GM19397 (cell line): ENCODE measurements at regions not wholly inside any gene's neighbourhood (a gene's known extent, or its start where the extent isn't known, plus 50 kb on each side); places are given as distances from the start of the nearest gene placed in this dataset.

Experiments
- ATAC-seq: cut with Tn5 transposase; IDR thresholded peaks from one replicate; pipeline ENCODE4 v1.9.1; 2021; ENCODE audit warnings: mild to moderate bottlenecking, moderate library complexity; ENCODE audit not compliant: unreplicated experiment

DNA sequence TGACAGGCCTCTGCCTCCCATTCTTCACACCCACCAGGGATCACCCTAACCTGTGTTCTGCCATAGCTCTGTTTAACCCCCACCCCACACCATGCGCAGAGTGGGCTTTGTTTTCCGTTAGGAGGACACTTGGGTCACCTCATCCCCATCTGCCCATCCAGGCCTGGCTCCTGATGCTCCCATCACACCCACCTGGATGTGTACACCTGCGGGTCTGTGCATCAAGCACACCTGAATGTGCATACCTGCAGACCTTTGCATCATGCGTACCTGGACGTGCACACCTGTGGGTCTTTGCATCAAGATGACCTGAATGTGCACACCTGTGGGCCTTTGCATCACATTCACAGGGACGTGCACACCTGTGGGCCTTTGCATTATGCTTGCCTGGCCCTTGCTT is 835.8 kb upstream of the TMEM132C start:
- ATAC-seq: no peak

GRCh38 chr12:127431594-127431993 is 835.4 kb upstream of the TMEM132C start:
- ATAC-seq: no peak

DNA sequence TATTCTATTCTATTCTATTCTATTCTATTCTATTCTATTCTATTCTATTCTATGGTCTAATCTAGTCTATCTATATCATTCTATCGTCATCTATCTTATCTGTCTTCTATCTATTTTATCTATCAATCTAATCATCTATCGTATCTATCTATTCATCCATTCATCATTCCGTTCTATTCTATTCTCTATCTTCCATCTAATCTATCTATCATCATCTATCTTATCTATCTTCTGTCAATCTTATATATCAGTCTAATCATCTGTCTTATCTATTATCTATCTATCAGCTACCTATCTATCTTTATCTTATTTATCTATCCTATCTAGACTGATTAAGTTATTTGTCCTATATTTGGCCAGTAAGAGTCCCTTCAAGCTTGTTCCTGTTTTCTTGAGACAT is 831.5 kb upstream of the TMEM132C start:
- no peak for ATAC-seq

DNA sequence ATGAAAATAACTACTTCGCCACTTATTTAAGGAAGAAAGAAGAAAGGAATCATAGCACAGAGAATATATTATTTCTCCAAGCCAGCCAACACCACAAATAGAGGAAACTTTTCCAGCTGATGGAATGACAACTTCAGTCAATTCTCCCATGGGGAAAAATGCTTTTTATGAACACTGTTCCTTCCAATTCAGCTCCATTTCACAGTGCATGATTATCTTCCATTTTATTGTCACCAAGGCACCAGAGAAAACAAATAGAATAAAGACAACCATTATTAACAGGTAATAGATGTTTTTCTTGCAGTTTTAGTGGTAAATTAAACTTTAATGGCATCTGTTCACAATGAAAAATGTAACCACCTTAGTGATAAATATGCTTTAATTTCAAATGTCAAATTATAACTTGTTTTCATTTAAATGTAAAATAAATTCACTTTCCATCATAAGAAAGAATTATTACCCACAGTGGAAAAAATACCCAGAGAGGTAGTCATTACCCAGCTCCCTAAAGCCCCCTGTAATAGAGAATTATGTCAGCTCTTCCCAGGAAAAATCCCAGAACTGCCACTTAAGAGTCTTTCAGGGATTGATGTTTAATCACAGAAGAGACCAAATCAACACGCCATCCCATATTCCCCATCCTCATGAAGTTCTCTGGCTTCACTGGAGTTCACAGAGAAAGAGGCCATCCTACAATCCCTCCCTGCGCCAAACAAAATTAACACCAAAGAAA is 828.3 kb upstream of the TMEM132C start:
- ATAC-seq: no peak

GRCh38 chr12:127445581-127446139 is 821.3 kb upstream of the TMEM132C start:
- ATAC-seq: no peak

- no peak for ATAC-seq
Measured at GRCh38 chr12:127448906-127449305, 818.1 kb upstream of the TMEM132C start.

DNA sequence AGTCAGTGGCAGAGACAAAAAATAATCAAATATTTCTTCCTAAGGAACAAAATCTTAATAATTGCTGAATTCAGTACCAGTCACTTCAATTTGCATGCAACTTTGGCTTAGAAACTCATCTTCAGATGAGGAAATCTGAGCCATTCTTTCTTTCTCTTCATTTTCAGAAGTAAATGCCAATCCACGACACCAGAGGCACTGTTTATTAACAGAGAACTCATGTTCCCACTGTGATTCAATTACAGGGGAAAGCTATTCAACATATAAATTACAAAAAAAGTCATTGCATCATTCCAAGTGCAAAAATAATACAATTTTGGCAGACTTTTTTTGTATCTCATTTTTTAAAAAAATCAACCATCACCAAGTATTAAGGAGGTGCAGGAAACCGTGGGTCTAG is 816.1 kb upstream of the TMEM132C start:
- no peak for ATAC-seq

GRCh38 chr12:127455347-127456265 is 811.4 kb upstream of the TMEM132C start:
- no peak for ATAC-seq

DNA sequence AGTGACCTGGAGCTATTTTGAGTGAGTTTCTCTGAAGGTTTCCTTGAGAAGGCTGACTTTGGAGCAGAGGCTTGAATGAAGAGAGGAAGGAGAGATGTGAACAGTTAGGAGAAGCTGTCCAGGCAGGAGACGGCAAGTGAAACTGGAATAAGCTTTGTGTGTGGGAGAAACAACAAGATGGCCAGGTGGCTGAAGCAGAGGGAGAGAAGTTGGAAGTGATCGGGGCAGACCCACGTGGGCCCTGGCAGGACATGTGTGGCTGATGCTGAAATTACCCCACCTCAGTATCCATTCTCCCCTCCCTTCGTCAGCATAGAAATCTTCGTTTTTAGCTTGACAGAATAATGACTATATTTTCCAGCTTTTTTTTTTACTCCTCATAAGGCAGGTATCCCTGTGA is 809.2 kb upstream of the TMEM132C start:
- no peak for ATAC-seq

DNA sequence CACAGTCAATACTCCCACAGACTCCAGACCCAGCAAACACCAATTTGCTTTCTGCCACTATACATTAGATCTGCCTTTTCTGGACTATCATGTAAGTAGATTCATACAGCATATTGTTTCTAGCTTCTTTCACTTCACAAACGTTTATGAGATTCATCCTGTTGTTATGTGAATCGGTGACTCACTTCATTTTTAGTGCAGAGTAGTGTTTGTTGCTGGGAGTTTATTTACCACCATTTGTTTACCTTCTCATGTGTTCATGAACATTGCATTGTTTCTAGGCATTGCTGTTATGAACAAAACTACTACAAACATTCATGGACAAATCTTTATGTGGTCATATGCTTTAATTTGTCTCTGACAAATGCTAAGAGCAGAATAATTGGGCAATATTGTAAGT is 807.8 kb upstream of the TMEM132C start:
- no peak for ATAC-seq

DNA sequence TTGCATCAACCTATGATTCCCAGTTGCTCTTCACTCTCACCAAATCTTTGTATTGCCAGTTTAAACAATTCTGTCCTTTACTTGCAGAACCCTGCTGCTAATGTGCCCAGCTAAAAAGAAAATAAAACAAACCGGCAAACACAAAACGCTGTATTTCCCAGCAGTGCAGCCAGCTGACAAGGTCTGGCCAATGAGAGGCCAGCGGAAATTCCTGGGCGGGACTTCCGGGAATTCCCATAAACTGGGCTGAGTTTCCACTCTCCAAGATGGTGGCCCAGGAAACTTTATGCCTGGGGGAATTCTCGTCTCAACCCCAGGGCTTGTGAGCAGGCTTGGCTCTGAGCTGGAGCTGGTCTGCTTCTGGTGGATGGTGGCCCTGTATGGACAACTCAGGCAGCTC is 807.3 kb upstream of the TMEM132C start:
- no peak for ATAC-seq

- no peak for ATAC-seq
Measured at GRCh38 chr12:127463237-127463636, 803.7 kb upstream of the TMEM132C start.

GRCh38 chr12:127469331-127469730 is 797.6 kb upstream of the TMEM132C start:
- ATAC-seq: no peak

GRCh38 chr12:127473766-127474165 is 793.2 kb upstream of the TMEM132C start:
- no peak for ATAC-seq

DNA sequence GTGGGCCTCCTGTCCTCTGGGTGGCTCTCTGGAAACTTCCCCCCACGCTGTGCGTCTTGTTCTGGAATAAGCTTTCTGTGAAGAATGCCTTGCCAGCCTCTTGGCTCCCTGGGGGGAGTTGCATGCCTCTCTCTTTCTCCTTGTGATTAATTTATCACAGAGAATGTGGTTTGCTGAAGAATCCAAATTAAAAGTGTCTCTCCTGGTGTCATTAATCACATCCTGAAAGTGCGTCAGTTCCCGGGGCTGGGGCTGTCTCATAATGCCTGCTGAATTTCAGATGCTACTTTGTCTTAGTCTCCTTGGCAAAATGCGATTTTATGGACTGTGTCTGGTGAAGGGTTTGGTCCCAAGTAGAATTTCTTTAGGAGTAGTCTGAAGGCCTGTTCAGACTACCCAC is 787.7 kb upstream of the TMEM132C start:
- no peak for ATAC-seq

- ATAC-seq: no peak
Measured at GRCh38 chr12:127480775-127481314, 786.1 kb upstream of the TMEM132C start.

- no peak for ATAC-seq
Measured at GRCh38 chr12:127482950-127483349, 784.0 kb upstream of the TMEM132C start.

GRCh38 chr12:127485528-127485927 is 781.4 kb upstream of the TMEM132C start:
- no peak for ATAC-seq

DNA sequence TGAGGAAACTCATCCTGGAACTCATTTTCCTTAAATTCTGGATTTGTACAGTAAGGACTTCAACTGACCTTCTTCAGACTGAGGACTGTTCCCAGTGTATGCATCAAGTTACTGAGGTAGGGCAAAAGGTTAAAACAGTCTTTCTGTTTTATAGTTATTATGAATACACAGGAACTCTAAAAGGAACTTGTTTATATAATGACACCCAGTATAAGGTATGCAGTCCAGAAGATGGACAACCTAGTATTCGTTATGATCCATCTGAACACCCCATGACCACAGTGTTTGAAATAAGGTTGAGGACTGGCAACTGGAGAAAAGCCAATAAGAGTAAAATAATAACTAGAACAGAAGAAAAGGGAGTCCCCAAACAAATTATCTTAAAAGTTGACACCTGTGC is 779.9 kb upstream of the TMEM132C start:
- ATAC-seq: no peak

DNA sequence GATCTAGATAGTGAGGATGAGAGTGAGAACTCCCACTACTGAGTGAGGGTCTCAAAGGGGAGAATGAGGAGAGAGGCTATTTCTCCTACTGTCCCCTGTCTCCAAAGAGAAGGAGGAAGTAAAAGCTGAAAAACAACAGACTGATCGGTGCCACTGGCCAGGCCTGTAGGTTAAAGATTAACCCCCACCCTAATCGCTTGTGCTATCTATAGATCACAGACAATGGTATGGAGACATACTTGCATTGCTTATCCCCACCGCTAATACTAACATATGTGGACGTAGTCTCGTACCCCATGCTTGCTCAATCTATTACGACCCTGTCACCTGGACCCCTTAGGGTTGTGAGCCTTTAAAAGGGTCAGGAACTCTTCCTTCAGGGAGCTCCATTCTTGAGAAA is 777.9 kb upstream of the TMEM132C start:
- ATAC-seq: no peak
